MM.1S (cell line): ENCODE measurements at regions not wholly inside any gene's neighbourhood (a gene's known extent, or its start where the extent isn't known, plus 50 kb on each side); places are given as distances from the start of the nearest gene placed in this dataset.

Experiments used
- DNase-seq: peaks from one replicate; pipeline ENCODE4 v3.0.0-alpha.2; 2015
- H2AFZ ChIP-seq: fragments of 300-600 bp; sonication (generic); 2 replicates; pipeline ENCODE4 v1.6.0; 2016; ENCODE audit warnings: antibody characterized with exemption, low read length
- H3F3A ChIP-seq: fragments of 300-600 bp; sonication (generic); 2 replicates; pipeline ENCODE4 v1.6.1; 2016; ENCODE audit warnings: mild to moderate bottlenecking, antibody characterized with exemption, low read length, moderate library complexity, mixed read lengths; ENCODE audit not compliant: insufficient read depth
- H3K27ac ChIP-seq: fragments of 300-600 bp; sonication (generic); 2 replicates; pipeline ENCODE4 v1.5.1; 2016; ENCODE audit warnings: mild to moderate bottlenecking, low read length
- H3K27me3 ChIP-seq: fragments of 300-600 bp; sonication (generic); replicated peaks from 2 replicates; pipeline ENCODE4 v1.6.0; 2016; ENCODE audit warnings: low read length; ENCODE audit not compliant: insufficient read depth
- H3K36me3 ChIP-seq: fragments of 300-600 bp; sonication (generic); replicated peaks from 2 replicates; pipeline ENCODE4 v1.6.1; 2016; ENCODE audit warnings: mild to moderate bottlenecking, low read length, mixed read lengths; ENCODE audit not compliant: insufficient read depth
- H3K4me1 ChIP-seq: fragments of 300-600 bp; sonication (generic); 2 replicates; pipeline ENCODE4 v1.6.1; 2016; ENCODE audit warnings: low read length, mixed read lengths
- H3K4me2 ChIP-seq: fragments of 300-600 bp; sonication (generic); 2 replicates; pipeline ENCODE4 v1.6.0; 2016; ENCODE audit warnings: low read depth, low read length
- H3K4me3 ChIP-seq: fragments of 300-600 bp; sonication (generic); 2 replicates; pipeline ENCODE4 v1.5.1; 2016; ENCODE audit warnings: low read length, mixed read lengths
- H3K79me2 ChIP-seq: fragments of 300-600 bp; sonication (generic); 2 replicates; pipeline ENCODE4 v1.6.1; 2016; ENCODE audit warnings: mixed run types, low read length, mixed read lengths
- H3K9ac ChIP-seq: fragments of 300-600 bp; sonication (generic); 2 replicates; pipeline ENCODE4 v1.6.1; 2016; ENCODE audit warnings: low read length, mixed read lengths
- H3K9me2 ChIP-seq: fragments of 300-600 bp; sonication (generic); replicated peaks from 2 replicates; pipeline ENCODE4 v1.6.1; 2016; ENCODE audit warnings: mild to moderate bottlenecking, low read length, mixed read lengths; ENCODE audit not compliant: insufficient read depth
- H3K9me3 ChIP-seq: fragments of 300-600 bp; sonication (generic); replicated peaks from 2 replicates; pipeline ENCODE4 v1.6.1; 2016; ENCODE audit warnings: mild to moderate bottlenecking, low read length, mixed read lengths; ENCODE audit not compliant: insufficient read depth
- H4K20me1 ChIP-seq: fragments of 300-600 bp; sonication (generic); 2 replicates; pipeline ENCODE4 v1.6.1; 2016; ENCODE audit warnings: mild to moderate bottlenecking, low read length, moderate library complexity, mixed read lengths; ENCODE audit not compliant: insufficient read depth
- CTCF ChIP-seq: fragments of 300-600 bp; sonication (generic); IDR thresholded peaks from 2 replicates; pipeline ENCODE4 v1.5.1; 2016; ENCODE audit warnings: antibody characterized with exemption, low read length, mixed read lengths
- EZH2 ChIP-seq: fragments of 300-600 bp; sonication (generic); optimal IDR thresholded peaks from 2 replicates; pipeline ENCODE3; 2017; ENCODE audit warnings: low read depth, mild to moderate bottlenecking, antibody characterized with exemption, low read length, mixed read lengths
- EZH2phosphoT487 ChIP-seq: fragments of 300-600 bp; sonication (generic); IDR thresholded peaks from 2 replicates; pipeline ENCODE4 v1.6.1; 2018; ENCODE audit warnings: antibody characterized with exemption, low read length

GRCh38 chr20:23152308-23152892, 66.3 kb upstream of the CD93 start:
- H3K4me1 ChIP-seq, result no peaks in the 10 kb centered on the region; the same call in 1 of the 2 replicates
- no peaks in the 10 kb centered on the region for H3K27me3 ChIP-seq
- H3K27ac ChIP-seq, result no peak overlapping the region
- H3K36me3 ChIP-seq, result no peaks in the 10 kb centered on the region
- H2AFZ ChIP-seq, result no peak overlapping the region
- H3F3A ChIP-seq, result no peaks in the 10 kb centered on the region
- no peak for DNase-seq
- no peaks in the 10 kb centered on the region for H4K20me1 ChIP-seq
- H3K4me2 ChIP-seq, result no peak overlapping the region
- H3K4me3 ChIP-seq, result no peak overlapping the region
- H3K79me2 ChIP-seq, result no peaks in the 10 kb centered on the region
- no peak overlapping the region for H3K9ac ChIP-seq
- TF ChIP-seq EZH2phosphoT487 (no peak), CTCF (no peak), EZH2 (no peak)
- H3K9me3 ChIP-seq, result no peaks in the 10 kb centered on the region
- H3K9me2 ChIP-seq, result no peaks in the 10 kb centered on the region

DNA sequence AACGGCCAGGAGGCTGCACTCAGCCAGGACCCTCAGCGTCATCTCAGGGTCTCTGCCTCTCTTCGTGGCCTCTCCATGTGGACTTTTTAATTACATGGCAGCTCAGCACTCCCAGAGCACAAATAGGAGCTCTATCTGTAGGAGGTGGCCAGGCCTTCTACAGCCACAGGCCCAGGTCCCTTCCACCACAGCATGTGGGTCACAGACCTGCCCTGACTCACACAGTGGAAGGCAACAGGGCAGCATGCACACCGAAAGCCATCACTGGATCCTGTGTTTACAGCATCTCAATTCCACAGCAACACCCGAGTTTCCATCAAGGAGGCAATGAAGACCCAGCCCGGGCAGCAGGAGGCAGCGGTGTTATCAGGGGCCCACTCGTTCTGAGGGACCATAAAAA, 65.8 kb upstream of the CD93 start:
- H3K9me3 ChIP-seq, result no peaks in the 10 kb centered on the region
- DNase-seq, result no peak
- H3K36me3 ChIP-seq, result no peaks in the 10 kb centered on the region
- no peaks in the 10 kb centered on the region; the same call in 1 of the 2 replicates for H3K4me1 ChIP-seq
- no peak overlapping the region for H3K4me3 ChIP-seq
- H4K20me1 ChIP-seq, result no peaks in the 10 kb centered on the region
- no peaks in the 10 kb centered on the region for H3F3A ChIP-seq
- TF ChIP-seq EZH2 (no peak), EZH2phosphoT487 (no peak), CTCF (no peak)
- H3K4me2 ChIP-seq, result no peak overlapping the region
- H2AFZ ChIP-seq, result no peak overlapping the region
- H3K27ac ChIP-seq, result no peak overlapping the region
- H3K9me2 ChIP-seq, result no peaks in the 10 kb centered on the region
- no peaks in the 10 kb centered on the region for H3K79me2 ChIP-seq
- no peak overlapping the region for H3K9ac ChIP-seq
- no peaks in the 10 kb centered on the region for H3K27me3 ChIP-seq

DNA sequence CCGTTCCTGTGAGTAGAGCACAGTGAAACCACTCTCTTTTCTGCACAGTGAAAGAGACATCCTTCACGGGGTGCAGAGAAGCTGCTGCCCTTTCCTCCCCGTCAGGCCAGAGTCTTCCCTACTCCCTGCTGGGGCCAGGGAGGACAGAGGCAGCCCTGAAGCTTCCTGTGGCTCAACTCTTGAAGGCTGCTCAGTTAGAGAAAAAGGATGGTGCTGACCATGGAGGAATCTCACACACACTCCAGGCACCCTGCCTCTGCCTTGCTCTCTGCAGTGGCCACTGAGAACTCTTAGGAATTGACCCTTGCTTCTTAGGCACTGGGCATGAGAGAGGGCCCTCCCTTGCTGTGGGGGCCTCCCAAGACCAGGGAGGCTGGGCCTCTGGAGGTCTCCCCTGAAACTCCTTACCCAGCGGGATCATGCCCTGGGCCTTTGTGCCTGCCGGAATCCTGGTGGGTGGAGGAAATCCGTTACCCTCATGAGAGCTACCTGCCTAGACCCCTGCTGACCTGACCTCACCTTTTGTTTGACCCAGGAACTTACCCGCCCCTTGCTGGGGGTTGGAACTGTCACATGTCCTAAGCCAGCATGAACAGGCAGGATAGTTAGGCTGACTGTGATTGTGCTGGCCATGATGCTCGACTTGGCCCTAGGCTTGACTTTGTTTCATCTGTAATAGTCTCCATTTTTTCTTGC, 65.0 kb upstream of the CD93 start:
- no peak overlapping the region for H3K4me2 ChIP-seq
- H2AFZ ChIP-seq, result no peak overlapping the region
- no peaks in the 10 kb centered on the region for H3K9me3 ChIP-seq
- no peaks in the 10 kb centered on the region for H3K36me3 ChIP-seq
- no peaks in the 10 kb centered on the region for H3K9me2 ChIP-seq
- H3K4me3 ChIP-seq, result no peak overlapping the region
- H4K20me1 ChIP-seq, result no peaks in the 10 kb centered on the region
- H3K79me2 ChIP-seq, result no peaks in the 10 kb centered on the region
- no peaks in the 10 kb centered on the region; the same call in 1 of the 2 replicates for H3K4me1 ChIP-seq
- no peaks in the 10 kb centered on the region for H3K27me3 ChIP-seq
- DNase-seq, result no peak
- H3F3A ChIP-seq, result no peaks in the 10 kb centered on the region
- no peak overlapping the region for H3K9ac ChIP-seq
- TF ChIP-seq EZH2, result no peak
- TF ChIP-seq CTCF, result no peak
- TF ChIP-seq EZH2phosphoT487, result no peak
- H3K27ac ChIP-seq, result no peak overlapping the region
